ENCODE measurements at regions not wholly inside any gene's neighbourhood (a gene's known extent, or its start where the extent isn't known, plus 50 kb on each side); places are given as distances from the start of the nearest gene placed in this dataset.

DNA sequence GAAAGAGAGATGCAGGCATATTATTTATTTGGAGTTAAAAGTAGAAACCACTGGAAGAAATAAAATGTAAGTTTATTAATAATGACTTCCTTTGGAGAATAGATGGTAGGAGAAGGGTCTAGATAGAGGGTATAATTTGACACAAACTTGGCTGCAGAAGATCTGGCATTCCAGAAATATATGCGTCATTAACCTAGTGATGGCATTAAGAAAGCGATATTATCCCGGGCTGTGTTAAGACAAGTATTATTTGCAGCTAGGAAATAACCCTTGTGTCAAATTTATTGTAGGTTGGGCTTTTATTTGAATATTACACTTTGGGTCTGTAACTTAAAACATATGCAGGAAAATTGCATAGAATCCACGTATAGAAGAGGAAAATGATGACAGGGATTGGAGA is 389.5 kb downstream of the MTX2 start:
- Histone ChIP-seq H3K27me3 (no peaks in the 10 kb centered on the region), H3K9me3 (no peaks in the 10 kb centered on the region), H3K4me1 (no peaks in the 10 kb centered on the region), H3K4me3 (ENCODE audit: low read depth, low read length) (no peak overlapping the region), H3K36me3 (no peaks in the 10 kb centered on the region)
- DNase-seq: no peak
- TF ChIP-seq, protein P1, sequence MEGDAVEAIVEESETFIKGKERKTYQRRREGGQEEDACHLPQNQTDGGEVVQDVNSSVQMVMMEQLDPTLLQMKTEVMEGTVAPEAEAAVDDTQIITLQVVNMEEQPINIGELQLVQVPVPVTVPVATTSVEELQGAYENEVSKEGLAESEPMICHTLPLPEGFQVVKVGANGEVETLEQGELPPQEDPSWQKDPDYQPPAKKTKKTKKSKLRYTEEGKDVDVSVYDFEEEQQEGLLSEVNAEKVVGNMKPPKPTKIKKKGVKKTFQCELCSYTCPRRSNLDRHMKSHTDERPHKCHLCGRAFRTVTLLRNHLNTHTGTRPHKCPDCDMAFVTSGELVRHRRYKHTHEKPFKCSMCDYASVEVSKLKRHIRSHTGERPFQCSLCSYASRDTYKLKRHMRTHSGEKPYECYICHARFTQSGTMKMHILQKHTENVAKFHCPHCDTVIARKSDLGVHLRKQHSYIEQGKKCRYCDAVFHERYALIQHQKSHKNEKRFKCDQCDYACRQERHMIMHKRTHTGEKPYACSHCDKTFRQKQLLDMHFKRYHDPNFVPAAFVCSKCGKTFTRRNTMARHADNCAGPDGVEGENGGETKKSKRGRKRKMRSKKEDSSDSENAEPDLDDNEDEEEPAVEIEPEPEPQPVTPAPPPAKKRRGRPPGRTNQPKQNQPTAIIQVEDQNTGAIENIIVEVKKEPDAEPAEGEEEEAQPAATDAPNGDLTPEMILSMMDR (IDR thresholded peaks at IDR 0.05; ENCODE audit: low read depth, low read length): no peak

DNA sequence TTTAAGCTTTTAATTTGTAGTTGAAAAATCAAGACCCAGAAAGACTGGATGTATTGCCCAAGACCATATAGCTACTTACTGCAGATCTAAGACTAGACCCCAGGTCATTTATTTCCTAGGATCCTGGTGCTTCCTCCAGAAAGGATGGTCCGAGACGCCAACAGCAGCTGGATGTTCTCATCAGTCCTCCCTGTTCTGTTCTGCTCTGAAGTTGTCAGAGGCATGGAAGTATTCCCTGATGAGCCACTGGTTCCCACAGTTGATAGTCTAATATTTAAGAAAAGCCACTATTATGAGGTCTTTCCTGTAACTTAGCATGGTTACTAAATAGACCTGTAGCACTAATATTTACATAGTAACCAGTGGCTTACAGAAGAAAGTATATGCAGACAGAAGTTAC is 393.5 kb downstream of the MTX2 start:
- no peaks in the 10 kb centered on the region for H3K27me3 ChIP-seq
- H3K9me3 ChIP-seq: no peaks in the 10 kb centered on the region
- TF ChIP-seq, protein P1 (IDR thresholded peaks at IDR 0.05; ENCODE audit: low read depth, low read length): no peak
- H3K4me3 ChIP-seq (ENCODE audit: low read depth, low read length): no peak overlapping the region
- no peak for DNase-seq
- no peaks in the 10 kb centered on the region for H3K36me3 ChIP-seq
- H3K4me1 ChIP-seq: no peaks in the 10 kb centered on the region

DNA sequence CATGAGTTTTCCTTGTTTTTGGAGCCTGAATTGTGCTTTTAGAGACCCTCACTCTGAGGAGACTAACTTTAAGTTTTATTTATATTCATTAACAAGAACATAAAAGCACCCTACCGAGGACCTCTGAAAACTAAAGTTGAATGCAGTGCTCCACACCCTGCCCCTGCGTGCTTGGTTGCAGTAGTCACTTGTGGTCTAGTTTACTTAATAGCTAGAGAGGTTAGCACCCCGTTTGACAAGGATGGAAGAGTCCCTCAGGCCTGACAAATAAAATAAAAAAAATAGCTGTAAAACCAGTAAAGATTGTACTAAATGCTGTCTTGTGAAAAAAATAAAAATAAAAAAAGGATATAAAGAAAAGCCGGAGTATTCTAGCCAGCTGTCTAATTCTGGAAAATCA is 395.2 kb downstream of the MTX2 start:
- H3K27me3 ChIP-seq: no peaks in the 10 kb centered on the region
- H3K36me3 ChIP-seq: no peaks in the 10 kb centered on the region
- TF ChIP-seq, protein P1 (IDR thresholded peaks at IDR 0.05; ENCODE audit: low read depth, low read length): no peak
- H3K9me3 ChIP-seq: no peaks in the 10 kb centered on the region
- no peak for DNase-seq
- H3K4me3 ChIP-seq (ENCODE audit: low read depth, low read length): no peak overlapping the region
- no peaks in the 10 kb centered on the region for H3K4me1 ChIP-seq

DNA sequence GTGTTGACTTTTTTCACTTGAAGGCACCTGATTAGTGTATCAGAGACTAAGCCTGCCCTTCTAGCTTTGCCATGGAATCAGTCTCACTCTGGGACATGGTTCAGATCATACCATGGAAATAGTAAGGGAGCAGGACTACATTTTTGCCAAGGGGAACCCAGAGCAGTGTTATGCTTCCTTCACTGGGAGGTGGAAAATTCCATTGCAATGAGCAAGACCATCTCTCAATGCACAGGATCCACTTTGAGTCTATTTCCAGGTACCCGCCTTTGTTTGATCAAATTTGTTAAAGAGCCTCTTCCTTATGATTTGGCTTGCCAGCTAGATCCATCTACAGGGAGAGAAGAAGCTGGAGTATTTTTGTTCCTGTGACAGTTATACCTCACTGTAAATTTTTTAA is 395.8 kb downstream of the MTX2 start:
- H3K36me3 ChIP-seq: no peaks in the 10 kb centered on the region
- H3K4me1 ChIP-seq: no peaks in the 10 kb centered on the region
- TF ChIP-seq, protein P1 (IDR thresholded peaks at IDR 0.05; ENCODE audit: low read depth, low read length): no peak
- no peaks in the 10 kb centered on the region for H3K27me3 ChIP-seq
- no peak for DNase-seq
- H3K9me3 ChIP-seq: no peaks in the 10 kb centered on the region
- no peak overlapping the region for H3K4me3 ChIP-seq (ENCODE audit: low read depth, low read length)

DNA sequence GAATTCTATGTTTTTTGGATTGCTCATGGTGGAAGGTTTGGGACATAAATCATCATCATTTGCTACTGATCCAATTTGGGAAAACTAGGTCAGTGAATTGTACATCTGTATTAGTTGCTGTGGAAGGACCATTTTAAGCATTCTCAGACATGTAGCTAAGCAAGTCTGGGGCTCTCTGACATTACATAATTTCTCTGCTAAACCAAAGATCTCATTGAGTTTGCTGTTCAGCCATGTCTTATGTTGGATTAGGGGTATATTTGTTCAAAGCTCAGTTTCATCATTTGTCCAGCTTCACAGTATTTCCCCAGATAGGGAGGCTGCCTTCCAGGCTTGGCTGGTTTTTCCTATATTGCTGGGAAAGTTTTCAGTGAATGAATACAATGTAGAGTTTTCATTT is 399.7 kb downstream of the MTX2 start:
- Histone ChIP-seq H3K27me3 (no peaks in the 10 kb centered on the region), H3K4me3 (ENCODE audit: low read depth, low read length) (no peak overlapping the region), H3K4me1 (no peaks in the 10 kb centered on the region), H3K9me3 (no peaks in the 10 kb centered on the region), H3K36me3 (no peaks in the 10 kb centered on the region)
- TF ChIP-seq, protein P1 (IDR thresholded peaks at IDR 0.05; ENCODE audit: low read depth, low read length): no peak
- no peak for DNase-seq

DNA sequence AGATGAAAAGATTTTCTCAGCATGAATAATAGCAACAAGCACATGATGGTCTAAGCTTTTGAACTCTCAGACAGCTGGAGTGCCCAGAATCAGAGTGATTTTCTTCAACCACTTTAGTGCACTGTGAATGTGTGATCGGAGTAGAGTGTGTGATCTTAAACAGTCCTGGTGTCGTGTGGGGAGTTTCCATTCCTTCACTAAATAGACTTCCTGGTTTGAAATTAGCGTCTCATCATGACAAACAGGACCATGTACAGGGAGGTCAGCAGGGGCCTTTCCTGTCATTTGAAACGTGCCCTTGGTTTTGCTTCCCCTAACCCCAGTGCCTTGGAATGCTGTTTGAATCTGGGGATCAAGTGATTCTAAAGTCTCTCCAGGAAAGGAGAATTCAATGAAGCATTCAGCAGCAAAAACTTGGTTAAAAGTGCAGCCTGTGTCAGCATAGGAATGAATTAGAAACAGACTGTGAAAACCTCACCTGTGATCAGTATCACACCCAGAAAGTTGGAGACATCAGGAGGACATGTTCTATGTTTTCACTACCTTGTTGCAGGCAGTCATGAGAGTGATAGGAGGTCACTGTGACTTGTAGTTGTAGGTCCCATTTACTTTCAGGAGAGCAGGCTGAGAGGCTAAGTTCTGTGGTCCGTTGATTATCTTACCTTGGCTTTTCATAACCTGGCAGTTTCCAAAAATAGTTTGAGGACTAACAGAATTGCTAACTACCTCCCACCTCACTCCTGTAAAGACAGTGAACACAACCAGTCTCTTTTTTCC is 400.3 kb downstream of the MTX2 start:
- Histone ChIP-seq H3K4me3 (ENCODE audit: low read depth, low read length) (no peak overlapping the region), H3K9me3 (no peaks in the 10 kb centered on the region), H3K36me3 (no peaks in the 10 kb centered on the region), H3K27me3 (no peaks in the 10 kb centered on the region), H3K4me1 (no peaks in the 10 kb centered on the region)
- DNase-seq: no peak
- TF ChIP-seq, protein P1 (IDR thresholded peaks at IDR 0.05; ENCODE audit: low read depth, low read length): no peak
